Adrenal gland (tissue), 5 donors: ENCODE measurements at regions not wholly inside any gene's neighbourhood (a gene's known extent, or its start where the extent isn't known, plus 50 kb on each side); places are given as distances from the start of the nearest gene placed in this dataset.

Source experiments
- POLR2A ChIP-seq, 2 donors: fragments of 450-650 bp; IDR thresholded peaks; one replicate each; pipeline ENCODE4 v1.6.1; 2017; ENCODE audit warnings: antibody characterized with exemption in 2 of 2, mild to moderate bottlenecking in 2 of 2, moderate library complexity in 1 of 2
- TF ChIP-seq, protein P1 (sequence below), 6 experiments: fragments of 450-650 bp in 4 of 6; fragments of 200-600 bp in 2 of 6; sonication (generic) in 1 of 6; IDR thresholded peaks; 1 replicate in 5 of 6; 2 replicates in 1 of 6; pipeline versions ENCODE4 v1.5.1 to v1.8.0; 2016 to 2021; ENCODE audit warnings: antibody characterized with exemption in 6 of 6, mild to moderate bottlenecking in 2 of 6, moderate library complexity in 1 of 6
- donor health status: DM: no; HTN: no; CAD: no.

DNA sequence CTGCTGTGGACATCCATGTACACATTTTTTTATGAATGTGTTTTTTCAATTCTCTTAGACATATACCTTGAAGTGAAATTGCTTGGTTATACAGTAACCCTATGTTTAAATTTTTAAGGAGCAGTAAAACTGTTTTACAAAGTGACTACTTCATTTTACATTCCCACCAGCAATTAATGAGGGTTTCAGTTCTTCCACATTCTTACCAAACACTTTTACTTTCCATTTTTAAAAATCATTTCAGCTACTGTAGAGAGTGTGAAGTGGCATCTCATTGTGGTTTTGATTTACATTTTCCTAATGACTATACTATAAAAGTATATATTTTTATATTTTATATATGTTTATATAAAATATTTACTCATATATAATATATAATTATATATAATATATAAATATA lies 1221.5 kb downstream of the PLA2G4A start:
- TF ChIP-seq, protein P1, sequence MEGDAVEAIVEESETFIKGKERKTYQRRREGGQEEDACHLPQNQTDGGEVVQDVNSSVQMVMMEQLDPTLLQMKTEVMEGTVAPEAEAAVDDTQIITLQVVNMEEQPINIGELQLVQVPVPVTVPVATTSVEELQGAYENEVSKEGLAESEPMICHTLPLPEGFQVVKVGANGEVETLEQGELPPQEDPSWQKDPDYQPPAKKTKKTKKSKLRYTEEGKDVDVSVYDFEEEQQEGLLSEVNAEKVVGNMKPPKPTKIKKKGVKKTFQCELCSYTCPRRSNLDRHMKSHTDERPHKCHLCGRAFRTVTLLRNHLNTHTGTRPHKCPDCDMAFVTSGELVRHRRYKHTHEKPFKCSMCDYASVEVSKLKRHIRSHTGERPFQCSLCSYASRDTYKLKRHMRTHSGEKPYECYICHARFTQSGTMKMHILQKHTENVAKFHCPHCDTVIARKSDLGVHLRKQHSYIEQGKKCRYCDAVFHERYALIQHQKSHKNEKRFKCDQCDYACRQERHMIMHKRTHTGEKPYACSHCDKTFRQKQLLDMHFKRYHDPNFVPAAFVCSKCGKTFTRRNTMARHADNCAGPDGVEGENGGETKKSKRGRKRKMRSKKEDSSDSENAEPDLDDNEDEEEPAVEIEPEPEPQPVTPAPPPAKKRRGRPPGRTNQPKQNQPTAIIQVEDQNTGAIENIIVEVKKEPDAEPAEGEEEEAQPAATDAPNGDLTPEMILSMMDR (IDR thresholded peaks at IDR 0.05): no peak
- TF ChIP-seq POLR2A (IDR thresholded peaks at IDR 0.05): no peak
